K562 (cell line): ENCODE measurements at regions not wholly inside any gene's neighbourhood (a gene's known extent, or its start where the extent isn't known, plus 50 kb on each side); places are given as distances from the start of the nearest gene placed in this dataset.

Experiments used
- ATAC-seq: fragments of 200-7000 bp; cut with Tn5 transposase; 3 replicates; pipeline ENCODE4 v1.9.1; 2020; ENCODE audit warnings: moderate library complexity
- BruUV-seq: library from RNA; stranded (reverse); fragments of 400-500 nt; replicated peaks from 2 replicates; lab custom pipeline; 2021; lab: Mats Ljungman, UMichigan
- CTCF ChIA-PET: fragments of 300-600 bp; formaldehyde crosslinking; extraction: SDS; loops from one replicate; lab custom pipeline; 2021; ENCODE audit warnings: low intra/inter-chr PET ratio; lab: Yijun Ruan, JAX
- POLR2A ChIA-PET: fragments of 300-600, 350-650 bp; sonication (Branson Sonifier 250); formaldehyde crosslinking; extraction: SDS; loops from one replicate; lab custom pipeline; 2021; ENCODE audit warnings: antibody characterized with exemption, inconsistent platforms; lab: Yijun Ruan, JAX
- DNase-seq, 4 experiments: peaks; one replicate each; pipeline versions ENCODE4 v3.0.0 to v3.0.0-alpha.2; 2011 to 2018; ENCODE audit warnings: low spot score in 3 of 4, mixed read lengths in 3 of 4; ENCODE audit errors: extremely low read depth in 1 of 4
- FAIRE-seq: peaks from 2 replicates; lab custom pipeline; 2011; peaks lifted over from hg19 to GRCh38; lab: Jason Lieb, UNC
- H2AFZ ChIP-seq: 2 replicates; pipeline ENCODE4 v1.6.0; 2011; ENCODE audit warnings: low read depth, low read length, control low read depth, inconsistent platforms
- H3K27ac ChIP-seq: fragments of 200-600 bp; 3 replicates; pipeline ENCODE4 v1.8.0; 2011; ENCODE audit warnings: low read depth, mild to moderate bottlenecking, control low read depth, inconsistent platforms, low read length, moderate library complexity, mixed read lengths; ENCODE audit errors: extremely low read depth
- H3K27me3 ChIP-seq, 2 experiments: fragments of 300-600 bp in 1 of 2; 2 replicates in 1 of 2; 3 replicates in 1 of 2; pipeline versions ENCODE4 v1.6.0 to v1.8.0; 2011; ENCODE audit warnings: inconsistent platforms in 2 of 2, low read length in 2 of 2, mild to moderate bottlenecking in 1 of 2, mixed read lengths in 1 of 2, moderate library complexity in 1 of 2; ENCODE audit not compliant: control insufficient read depth in 2 of 2, insufficient read depth in 2 of 2
- H3K36me3 ChIP-seq: fragments of 300-600 bp; 3 replicates; pipeline ENCODE4 v1.8.0; 2011; ENCODE audit warnings: mild to moderate bottlenecking, low read length, inconsistent platforms; ENCODE audit not compliant: control insufficient read depth, insufficient read depth
- H3K4me1 ChIP-seq, 2 experiments: fragments of 200-600 bp in 1 of 2; replicated peaks in 1 of 2; 2 replicates in 1 of 2; 3 replicates in 1 of 2; pipeline versions ENCODE4 v1.5.1 to v1.8.0; 2011; ENCODE audit warnings: inconsistent platforms in 2 of 2, low read length in 2 of 2, mild to moderate bottlenecking in 1 of 2, mixed read lengths in 1 of 2, moderate library complexity in 1 of 2; ENCODE audit not compliant: control insufficient read depth in 2 of 2, insufficient read depth in 2 of 2
- H3K4me2 ChIP-seq: 2 replicates; pipeline ENCODE4 v1.6.1; 2011; ENCODE audit warnings: low read length, control low read depth, inconsistent platforms, mixed read lengths; ENCODE audit not compliant: insufficient read depth
- H3K4me3 ChIP-seq: fragments of 200-600 bp; sonication (generic), shearing (Covaris generic); 2 replicates; pipeline ENCODE4 v1.5.1; 2016; ENCODE audit warnings: control low read depth, inconsistent platforms
- H3K79me2 ChIP-seq: fragments of 200-600 bp; 3 replicates; pipeline ENCODE4 v1.8.0; 2011; ENCODE audit warnings: low read length, inconsistent platforms; ENCODE audit not compliant: control insufficient read depth, insufficient read depth
- H3K9ac ChIP-seq, 2 experiments: 2 replicates each; pipeline versions ENCODE4 v1.6.0 to v1.6.1; 2011; ENCODE audit warnings: low read depth in 2 of 2, low read length in 2 of 2, control low read depth in 1 of 2, inconsistent platforms in 1 of 2, mild to moderate bottlenecking in 1 of 2, mixed read lengths in 1 of 2; ENCODE audit not compliant: insufficient read depth in 1 of 2
- H3K9me1 ChIP-seq: one replicate; pipeline ENCODE4 v1.6.0; 2011; ENCODE audit warnings: inconsistent platforms, mild to moderate bottlenecking, low read length, moderate library complexity; ENCODE audit not compliant: control insufficient read depth, insufficient read depth
- H3K9me3 ChIP-seq: replicated peaks from 2 replicates; pipeline ENCODE4 v1.5.1; 2011; ENCODE audit warnings: low read depth, low read length, inconsistent platforms; ENCODE audit not compliant: control insufficient read depth, insufficient read depth
- H4K20me1 ChIP-seq: replicated peaks from 2 replicates; pipeline ENCODE4 v1.6.1; 2011; ENCODE audit warnings: low read length, inconsistent platforms, mixed read lengths; ENCODE audit not compliant: control insufficient read depth, insufficient read depth
- CREB3L1 ChIP-seq: fragments of 450-650 bp; IDR thresholded peaks from 2 replicates; pipeline ENCODE4 v1.6.1; 2014; ENCODE audit warnings: low read depth, mild to moderate bottlenecking, moderate library complexity, borderline replicate concordance
- HDAC2 ChIP-seq: fragments of 450-650 bp; IDR thresholded peaks from 2 replicates; pipeline ENCODE4 v1.6.1; 2016; ENCODE audit warnings: mild to moderate bottlenecking
- HEY1 ChIP-seq: fragments of 250-450 bp; sonication (Bioruptor Pico); IDR thresholded peaks from 2 replicates; pipeline ENCODE4 v1.5.0; 2020; ENCODE audit warnings: mild to moderate bottlenecking, moderate library complexity, borderline replicate concordance
- HNRNPK ChIP-seq: fragments of 200-400 bp; formaldehyde crosslinking; IDR thresholded peaks from one replicate; pipeline ENCODE4 v1.6.1; 2018; ENCODE audit warnings: mild to moderate bottlenecking, low read depth, low read length; ENCODE audit not compliant: poor library complexity, severe bottlenecking
- MAX ChIP-seq: sonication (generic); formaldehyde crosslinking; IDR thresholded peaks from 2 replicates; pipeline ENCODE4 v1.9.0; 2022; ENCODE audit warnings: mild to moderate bottlenecking, missing genetic modification reagents
- NR2C1 ChIP-seq, 2 experiments: fragments of 450-650 bp; IDR thresholded peaks; 2 replicates each; pipeline ENCODE4 v1.6.1; 2017; ENCODE audit warnings: mild to moderate bottlenecking in 2 of 2, antibody characterized with exemption in 1 of 2, inconsistent platforms in 1 of 2, missing compliant biosample characterization in 1 of 2, missing genetic modification characterization in 1 of 2
- RFX1 ChIP-seq: fragments of 450-650 bp; IDR thresholded peaks from 2 replicates; pipeline ENCODE4 v1.6.1; 2016; ENCODE audit warnings: mild to moderate bottlenecking, moderate library complexity
- ZBTB12 ChIP-seq: fragments of 250-450 bp; sonication (Bioruptor Pico); IDR thresholded peaks from 2 replicates; pipeline ENCODE4 v1.4.0; 2020
- ZNF263 ChIP-seq: sonication (generic); formaldehyde crosslinking; IDR thresholded peaks from 2 replicates; pipeline ENCODE4 v1.8.0; 2022; ENCODE audit warnings: mild to moderate bottlenecking, missing genetic modification reagents, borderline replicate concordance
- ZNF280B ChIP-seq: fragments of 250-450 bp; sonication (Bioruptor Pico); IDR thresholded peaks from 2 replicates; pipeline ENCODE4 v1.5.1; 2021; ENCODE audit warnings: mild to moderate bottlenecking
- ZNF717 ChIP-seq: fragments of 250-450 bp; sonication (Bioruptor Pico); IDR thresholded peaks from 2 replicates; pipeline ENCODE4 v1.5.0; 2021
- ZNF785 ChIP-seq: fragments of 250-450 bp; sonication (Bioruptor Pico); IDR thresholded peaks from 2 replicates; pipeline ENCODE4 v1.4.0; 2020; ENCODE audit warnings: mild to moderate bottlenecking
- WGBS: fragments of 100-300 bp; shearing (Covaris generic); methylation state at CpG from one replicate; pipeline ENCODE4 v1.1.6; 2016; ENCODE audit warnings: low coverage, mixed read lengths; ENCODE audit not compliant: insufficient coverage; ENCODE audit errors: missing lambda C conversion rate; 5-methylcytosine and 5-hydroxymethylcytosine counted together
- in situ Hi-C: fragments of 300-500 bp; cut with MboI; formaldehyde crosslinking; loops from 4 replicates; pipeline ENCODE4 v1.15.0; 2018; ENCODE audit warnings: inconsistent platforms, mixed read lengths
- intact Hi-C: fragments of 100-400 bp; cut with micrococcal nuclease; formaldehyde crosslinking; loops from 2 replicates; pipeline ENCODE4 v1.14.2; 2022
- TF ChIP-seq, protein P1 (sequence below): sonication (generic); IDR thresholded peaks from 2 replicates; pipeline ENCODE4 v1.6.1; 2016
- TF ChIP-seq, protein P2 (sequence below): fragments of 450-650 bp; IDR thresholded peaks from 2 replicates; pipeline ENCODE4 v1.6.1; 2017; ENCODE audit warnings: mild to moderate bottlenecking, moderate library complexity

DNA sequence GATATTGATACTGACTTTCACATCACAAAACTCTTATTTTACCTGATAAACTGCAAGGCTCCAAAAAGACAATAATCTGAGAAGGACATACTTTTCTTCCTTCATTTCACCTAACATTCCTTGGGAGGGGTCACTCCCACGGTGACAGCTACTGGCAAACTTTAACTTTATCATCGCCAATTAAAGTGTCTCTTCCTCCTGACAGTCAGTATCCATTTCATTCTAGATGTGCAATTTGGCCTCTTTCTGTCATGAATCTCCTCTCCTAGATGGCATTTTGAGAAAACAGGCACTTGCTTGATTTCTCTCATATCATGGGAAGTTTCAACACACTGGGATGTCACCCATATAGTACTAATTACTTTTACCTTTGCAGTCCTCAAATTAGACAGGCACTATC is 413.5 kb upstream of the CCNG1 start:
- FAIRE-seq (no peak), ATAC-seq (no peak), DNase-seq (no peak)
- Histone ChIP-seq H3K9me1 (no peaks in the 10 kb centered on the region), H3K4me2 (no peak overlapping the region), H2AFZ (no peak overlapping the region), H3K79me2 (no peaks in the 10 kb centered on the region), H3K27me3 (no peaks in the 10 kb centered on the region), H4K20me1 (no peaks in the 10 kb centered on the region), H3K36me3 (no peaks in the 10 kb centered on the region), H3K4me1 (no peaks in the 10 kb centered on the region), H3K4me3 (no peak overlapping the region), H3K9ac (no peak overlapping the region), H3K9me3 (no peaks in the 10 kb centered on the region), H3K27ac (no peak overlapping the region)
- in situ Hi-C loops (no loop called here), intact Hi-C loops (no loop called here)
- ChIA-PET CTCF (no interaction called here), POLR2A (no interaction called here)
- WGBS = 0% methylated on average over 2 of the region's 2 CpGs
- BruUV-seq = no TSS peak
- no peak for TF ChIP-seq HNRNPK
- no peak for TF ChIP-seq ZNF785 (CRISPR knock-in tag)
- no peak for TF ChIP-seq CREB3L1
- TF ChIP-seq, protein P1, sequence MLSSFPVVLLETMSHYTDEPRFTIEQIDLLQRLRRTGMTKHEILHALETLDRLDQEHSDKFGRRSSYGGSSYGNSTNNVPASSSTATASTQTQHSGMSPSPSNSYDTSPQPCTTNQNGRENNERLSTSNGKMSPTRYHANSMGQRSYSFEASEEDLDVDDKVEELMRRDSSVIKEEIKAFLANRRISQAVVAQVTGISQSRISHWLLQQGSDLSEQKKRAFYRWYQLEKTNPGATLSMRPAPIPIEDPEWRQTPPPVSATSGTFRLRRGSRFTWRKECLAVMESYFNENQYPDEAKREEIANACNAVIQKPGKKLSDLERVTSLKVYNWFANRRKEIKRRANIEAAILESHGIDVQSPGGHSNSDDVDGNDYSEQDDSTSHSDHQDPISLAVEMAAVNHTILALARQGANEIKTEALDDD = no peak
- TF ChIP-seq ZNF717 = no peak
- no peak for TF ChIP-seq ZNF280B (CRISPR knock-in tag)
- TF ChIP-seq HEY1 = no peak
- TF ChIP-seq ZBTB12 (CRISPR knock-in tag) = no peak
- no peak for TF ChIP-seq MAX
- no peak for TF ChIP-seq HDAC2
- no peak for TF ChIP-seq RFX1
- no peak for TF ChIP-seq ZNF263
- TF ChIP-seq NR2C1 (IDR thresholded peaks at IDR 0.05) = no peak
- TF ChIP-seq NR2C1 (tag; IDR thresholded peaks at IDR 0.05) = no peak
- TF ChIP-seq, protein P2, sequence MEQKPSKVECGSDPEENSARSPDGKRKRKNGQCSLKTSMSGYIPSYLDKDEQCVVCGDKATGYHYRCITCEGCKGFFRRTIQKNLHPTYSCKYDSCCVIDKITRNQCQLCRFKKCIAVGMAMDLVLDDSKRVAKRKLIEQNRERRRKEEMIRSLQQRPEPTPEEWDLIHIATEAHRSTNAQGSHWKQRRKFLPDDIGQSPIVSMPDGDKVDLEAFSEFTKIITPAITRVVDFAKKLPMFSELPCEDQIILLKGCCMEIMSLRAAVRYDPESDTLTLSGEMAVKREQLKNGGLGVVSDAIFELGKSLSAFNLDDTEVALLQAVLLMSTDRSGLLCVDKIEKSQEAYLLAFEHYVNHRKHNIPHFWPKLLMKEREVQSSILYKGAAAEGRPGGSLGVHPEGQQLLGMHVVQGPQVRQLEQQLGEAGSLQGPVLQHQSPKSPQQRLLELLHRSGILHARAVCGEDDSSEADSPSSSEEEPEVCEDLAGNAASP = no peak
